HL-60/S4 treated with phorbol 12-myristate 13-acetate at 8.2 ng/mL for 4 days and 3 days (cell line): ENCODE measurements at regions not wholly inside any gene's neighbourhood (a gene's known extent, or its start where the extent isn't known, plus 50 kb on each side); places are given as distances from the start of the nearest gene placed in this dataset.

Experiments used
- in situ Hi-C: fragments of 300-500 bp; cut with MboI; formaldehyde crosslinking; loops from 2 replicates; pipeline ENCODE4 v1.15.0; 2022; ENCODE audit warnings: low sequenced_read_pairs

DNA sequence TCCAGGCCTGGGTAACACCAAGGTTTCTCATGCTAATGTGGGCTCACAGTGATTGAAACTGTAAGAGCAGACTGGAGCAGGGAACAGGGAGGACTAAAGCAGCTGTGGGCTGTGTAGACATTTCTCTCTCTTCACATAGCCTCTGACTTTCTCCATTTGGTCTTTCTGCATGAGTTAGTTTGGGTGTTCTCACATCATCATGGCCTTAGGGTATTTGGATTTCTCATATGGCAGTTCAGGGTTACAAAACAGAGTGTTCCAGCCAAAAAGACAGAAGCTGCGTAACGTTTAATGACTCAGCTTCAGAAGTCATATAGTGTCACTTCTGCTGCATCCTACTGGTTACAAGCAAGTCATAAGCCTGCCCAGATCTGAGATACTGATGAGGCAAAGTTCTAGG is 52.0 kb upstream of the OSBPL8 start:
- in situ Hi-C loops = loop anchor here (10.0 to 25.0 kb wide), 2 partner anchors 183 to 401 kb away; no protein-coding TSS in a partner anchor

DNA sequence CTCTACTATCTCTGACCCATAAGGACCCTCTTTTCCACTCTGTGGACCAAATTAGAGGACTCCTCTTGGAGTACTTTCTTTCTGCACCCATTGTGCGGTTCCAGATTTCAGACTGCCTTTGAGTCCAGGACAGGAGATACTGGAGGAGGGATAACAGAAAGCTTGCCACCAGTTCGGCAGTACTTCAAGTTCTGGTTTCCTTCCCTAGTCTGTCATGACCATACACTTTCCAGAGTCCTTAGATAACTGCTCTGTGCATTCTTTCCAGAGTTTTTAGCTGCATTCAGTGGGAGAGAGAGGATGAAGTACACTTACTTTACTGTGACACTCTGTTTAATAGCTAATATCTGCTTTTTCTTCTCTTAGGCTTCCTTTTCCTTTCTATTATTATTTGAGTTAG is 54.8 kb upstream of the OSBPL8 start:
- in situ Hi-C loops = loop anchor here (10.0 to 25.0 kb wide), 2 partner anchors 180 to 398 kb away; no protein-coding TSS in a partner anchor

DNA sequence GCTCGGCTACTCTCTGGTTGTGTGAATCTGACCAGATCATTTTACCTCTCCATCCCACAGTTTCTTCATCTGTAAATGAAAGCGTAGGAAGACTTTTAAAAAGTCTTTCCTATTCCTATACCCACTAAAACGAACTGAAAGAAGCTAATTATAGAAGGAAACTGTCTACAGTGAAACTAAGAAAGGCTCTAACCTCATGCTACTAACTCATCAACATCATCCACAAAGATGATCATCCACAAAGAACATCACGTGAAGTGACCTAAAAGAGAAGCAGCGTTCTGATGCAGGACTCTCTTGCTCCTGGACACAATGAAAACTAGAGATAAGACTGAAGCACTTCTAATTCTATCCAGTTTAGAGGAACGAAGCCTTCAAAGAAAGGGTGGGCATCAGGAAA is 58.5 kb upstream of the OSBPL8 start:
- in situ Hi-C loops = loop anchor here (10.0 to 25.0 kb wide), 2 partner anchors 177 to 394 kb away; no protein-coding TSS in a partner anchor

DNA sequence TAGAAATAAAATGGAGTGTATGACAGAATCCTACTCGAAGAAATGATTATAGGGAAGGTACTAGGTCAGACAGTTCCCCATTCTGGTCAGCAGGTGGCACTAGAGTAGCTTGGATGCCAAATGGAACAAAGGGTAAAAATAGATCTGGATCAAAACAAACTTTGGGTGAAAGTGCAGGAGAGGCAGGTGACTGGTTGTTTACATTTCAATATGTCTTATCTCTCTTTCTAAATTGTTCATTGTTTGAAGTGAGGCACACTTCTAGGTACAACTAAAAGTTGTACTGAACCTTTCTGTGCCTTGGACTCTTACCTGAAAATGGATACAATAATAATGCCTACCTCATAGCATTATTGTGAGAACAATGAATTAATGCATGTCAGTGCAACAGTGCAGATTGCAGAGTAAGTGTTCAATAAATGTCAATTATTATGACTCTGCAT is 62.0 kb upstream of the OSBPL8 start:
- in situ Hi-C loops = loop anchor here (25.0 kb wide), 1 partner anchor 391 kb away; no protein-coding TSS in a partner anchor

DNA sequence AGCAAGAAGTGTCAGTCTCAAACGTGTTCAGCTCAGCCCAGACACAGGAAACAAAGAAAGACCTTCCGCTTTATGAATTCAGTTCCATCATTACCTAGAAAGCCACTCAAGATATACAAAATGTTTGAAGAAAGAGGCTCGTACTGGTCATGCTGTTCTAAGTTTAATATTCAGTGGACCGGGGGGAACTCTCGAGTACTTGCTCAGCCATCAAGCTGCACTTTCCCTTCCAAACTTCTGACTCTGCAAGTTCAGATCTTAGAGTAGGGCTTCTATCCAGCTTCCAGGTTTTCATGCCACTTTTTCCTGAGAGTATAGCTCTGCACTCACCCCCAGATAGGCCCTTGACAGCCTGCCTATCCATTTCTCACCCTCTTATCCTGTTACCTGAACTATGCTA is 62.8 kb upstream of the OSBPL8 start:
- in situ Hi-C loops = loop anchor here (25.0 kb wide), 1 partner anchor 390 kb away; no protein-coding TSS in a partner anchor

DNA sequence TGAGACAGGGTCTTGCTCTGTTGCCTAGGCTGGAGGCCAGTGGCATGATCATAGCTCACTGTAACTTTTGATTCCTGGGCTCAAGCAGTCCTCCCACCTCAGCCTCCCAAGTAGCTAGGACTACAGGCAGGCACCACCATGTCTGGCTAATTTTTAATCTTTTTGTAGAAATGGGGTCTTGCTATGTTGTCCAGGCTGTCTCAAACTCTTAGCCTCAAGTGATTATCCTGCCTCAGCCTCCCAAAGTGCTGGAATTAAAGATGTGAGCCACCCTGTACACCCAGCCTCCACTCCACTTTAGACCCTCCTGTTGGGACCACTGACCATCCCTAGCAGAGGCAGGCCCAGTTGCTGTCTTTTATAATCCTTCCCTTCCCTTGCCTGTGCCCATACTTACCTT is 63.3 kb upstream of the OSBPL8 start:
- in situ Hi-C loops = loop anchor here (25.0 kb wide), 1 partner anchor 389 kb away; no protein-coding TSS in a partner anchor

DNA sequence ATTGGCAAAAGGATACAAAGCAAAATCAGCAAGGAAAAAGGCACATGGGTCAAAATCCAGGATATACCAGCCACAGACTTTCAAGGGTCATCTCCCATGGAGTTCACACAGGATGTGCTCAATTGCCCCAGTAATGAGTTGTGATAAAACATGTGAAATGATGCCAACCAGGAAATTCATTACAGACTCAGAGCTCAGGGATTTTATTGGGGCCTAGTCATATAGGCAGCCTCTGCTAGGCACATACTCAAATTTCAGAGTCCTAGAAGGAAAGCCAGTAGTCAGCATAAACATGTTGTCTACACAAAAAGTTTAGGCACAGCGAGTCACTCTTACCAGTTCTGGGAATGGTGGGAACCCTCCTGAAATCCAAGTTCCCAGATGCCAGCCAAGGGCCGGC is 64.4 kb upstream of the OSBPL8 start:
- in situ Hi-C loops = loop anchor here (25.0 kb wide), 1 partner anchor 388 kb away; no protein-coding TSS in a partner anchor

DNA sequence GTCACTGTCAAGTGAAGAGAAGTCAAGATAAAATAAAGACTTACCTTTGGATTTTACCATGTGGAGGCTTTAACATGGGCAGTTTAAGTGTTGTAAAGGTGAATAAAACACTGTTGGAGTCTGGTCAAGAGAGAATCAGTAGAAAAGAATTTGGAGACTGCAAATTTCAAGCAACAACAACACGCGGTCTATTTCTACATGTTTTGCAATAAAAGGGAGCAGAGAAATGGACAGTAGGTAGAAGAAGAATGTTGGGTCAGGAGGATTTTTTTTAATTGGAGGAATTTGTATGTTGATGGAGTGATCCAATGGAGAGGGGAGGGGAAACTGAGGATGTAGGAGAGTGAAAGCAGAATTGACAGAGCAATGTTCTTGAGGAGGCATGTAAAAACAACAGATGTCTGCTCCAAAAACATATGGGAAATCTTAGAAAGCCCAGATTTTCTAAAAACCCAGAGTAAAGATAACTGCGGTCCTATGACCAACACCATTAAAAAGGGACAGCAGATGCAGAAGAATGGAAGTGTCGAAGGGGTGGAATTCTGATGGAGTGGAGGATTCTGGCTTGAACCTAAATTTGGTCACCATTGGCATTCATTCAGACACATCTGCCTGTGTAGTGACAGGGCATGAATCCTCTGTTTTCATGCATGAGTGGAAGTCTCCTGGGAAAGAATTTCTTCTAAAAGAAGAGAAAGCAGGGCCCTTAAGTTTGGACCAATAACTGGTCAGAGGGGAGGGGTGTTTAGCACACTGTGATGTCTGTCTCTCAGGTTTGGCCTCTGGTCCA is 68.0 kb upstream of the OSBPL8 start:
- in situ Hi-C loops = no loop called here

DNA sequence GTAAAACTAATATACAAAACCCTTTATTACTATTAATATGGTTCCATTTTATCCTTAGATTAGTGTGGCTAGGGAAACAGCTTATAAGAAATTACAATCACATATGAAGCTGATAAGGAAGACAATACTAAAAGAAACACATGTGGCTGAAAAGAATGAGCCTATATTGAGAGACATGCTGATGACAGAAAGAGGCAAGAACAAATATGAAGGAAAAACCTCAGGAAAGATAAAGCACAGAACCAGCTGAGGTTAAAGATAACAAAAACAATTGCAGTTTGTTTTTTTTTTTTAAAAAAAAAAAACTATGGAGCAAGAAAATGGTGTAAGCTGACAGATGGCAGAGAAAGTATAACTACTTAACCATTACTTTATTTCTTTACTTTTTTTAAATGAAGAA is 69.2 kb upstream of the OSBPL8 start:
- in situ Hi-C loops = no loop called here

DNA sequence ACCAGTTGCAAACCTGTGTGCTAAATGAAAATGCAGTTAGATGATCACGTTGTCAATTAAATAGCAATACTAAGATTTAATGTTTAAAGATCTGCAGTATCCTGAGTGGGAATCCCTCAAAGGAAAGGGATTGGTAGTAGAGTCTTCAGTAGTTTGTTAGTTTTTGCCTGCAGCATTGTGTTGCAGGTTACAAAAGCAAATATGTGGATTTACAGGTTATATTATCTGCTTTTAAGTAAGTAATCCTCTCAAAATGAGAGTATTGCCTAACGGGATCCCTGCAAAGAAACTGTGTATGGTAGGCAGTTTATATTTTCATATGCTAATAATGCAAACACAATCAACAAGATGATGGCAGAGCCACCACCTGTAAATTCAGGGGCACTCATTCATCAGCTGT is 72.2 kb upstream of the OSBPL8 start:
- in situ Hi-C loops = no loop called here

DNA sequence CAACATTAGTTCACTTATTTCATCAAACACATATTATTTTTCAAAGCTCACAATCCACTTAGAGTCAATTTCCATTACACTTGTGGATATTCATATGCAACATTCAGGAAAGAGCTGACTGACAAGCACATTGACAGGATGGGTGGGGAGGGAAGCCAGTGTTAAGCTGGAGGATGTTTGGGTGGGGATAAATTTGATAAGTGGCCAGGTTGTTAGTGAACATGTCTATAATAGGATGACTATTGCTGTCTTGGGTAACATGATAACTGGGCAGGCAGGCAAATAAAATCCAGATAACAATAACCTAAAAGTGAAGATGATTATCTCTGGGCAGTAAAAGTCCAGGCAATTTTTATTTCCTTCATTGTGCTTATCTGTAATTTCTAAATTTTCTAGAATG is 73.8 kb upstream of the OSBPL8 start:
- in situ Hi-C loops = no loop called here

DNA sequence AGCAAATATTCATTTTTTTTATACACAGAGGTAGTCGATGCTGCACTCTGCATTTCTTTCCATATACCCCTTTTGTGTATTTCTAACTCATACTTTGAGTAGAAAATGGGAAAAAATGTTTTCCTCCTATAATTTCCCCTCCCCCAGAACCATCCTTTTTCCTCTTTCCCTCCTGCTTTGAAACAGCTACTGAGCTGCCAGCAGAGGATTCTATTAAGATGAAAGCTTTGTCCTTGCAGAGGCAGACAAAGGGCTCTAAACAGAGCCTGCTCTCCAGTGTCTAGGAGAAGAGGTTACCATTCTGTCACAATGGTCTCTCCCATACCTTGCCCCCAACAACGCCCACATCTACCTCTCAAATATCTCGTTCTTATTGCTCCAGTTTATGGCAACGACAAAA is 74.6 kb upstream of the OSBPL8 start:
- in situ Hi-C loops = no loop called here

DNA sequence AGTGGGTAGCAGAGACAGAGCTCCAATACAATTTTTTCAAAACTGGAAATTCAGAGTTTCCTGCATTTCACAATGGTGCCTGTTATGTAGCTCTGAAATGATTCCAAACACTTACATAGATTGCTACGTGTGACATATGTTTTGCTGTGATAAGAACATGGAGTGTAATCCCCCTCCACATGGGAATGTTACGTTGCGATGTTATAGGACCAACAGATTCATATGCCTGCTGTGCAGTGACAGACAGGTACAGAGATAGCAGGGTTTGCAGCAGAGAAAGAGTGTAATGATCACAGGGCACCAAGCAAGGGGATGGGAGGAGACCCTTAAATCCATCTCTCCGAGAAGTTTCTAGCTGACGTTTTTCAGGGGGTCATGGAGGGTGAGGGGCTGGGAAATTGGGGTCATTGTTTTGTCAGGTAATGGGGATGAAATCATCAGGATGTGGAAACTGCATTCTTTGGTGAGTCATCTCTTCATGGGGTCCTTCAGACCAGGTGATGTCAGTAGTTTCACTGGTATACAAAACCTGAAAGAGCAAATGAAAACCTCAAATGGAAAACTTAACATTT is 76.6 kb upstream of the OSBPL8 start:
- in situ Hi-C loops = no loop called here

DNA sequence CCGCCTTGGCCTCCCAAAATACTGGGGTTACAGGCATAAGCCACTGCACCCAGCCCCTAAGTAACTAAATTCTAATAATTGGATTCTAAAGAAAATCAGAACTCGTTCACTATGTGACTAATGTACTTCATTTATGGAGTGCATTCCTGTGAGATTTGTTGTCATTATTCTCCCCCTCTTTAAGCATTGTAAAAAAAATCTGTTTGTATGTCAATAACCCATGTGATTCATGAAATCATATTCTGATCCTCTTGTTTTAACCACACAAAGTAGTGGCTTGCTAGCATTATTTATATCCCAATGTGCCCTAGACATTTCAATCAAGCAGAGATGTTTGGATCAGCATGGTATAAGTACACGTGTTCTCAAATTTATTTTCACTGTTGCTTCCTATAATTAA is 78.2 kb upstream of the OSBPL8 start:
- in situ Hi-C loops = no loop called here

DNA sequence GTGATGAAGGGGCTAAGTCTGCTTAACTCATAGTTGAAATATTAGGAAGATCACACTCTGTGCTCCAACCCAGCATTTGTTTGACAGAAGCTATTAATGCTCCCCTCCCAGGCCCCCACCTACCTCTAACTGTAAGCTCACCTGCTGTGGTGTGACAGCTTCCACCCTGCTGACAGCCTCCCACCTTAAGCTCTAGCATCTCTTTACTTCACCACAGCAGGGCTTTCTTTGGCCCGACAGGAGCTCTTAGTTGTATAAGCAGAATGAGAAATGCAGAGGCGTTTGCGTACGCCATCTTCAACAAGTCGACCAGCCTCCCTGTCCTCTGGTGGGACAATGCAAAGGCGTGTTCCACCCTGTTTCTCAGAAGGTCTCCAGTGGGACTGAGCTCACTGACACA is 80.1 kb upstream of the OSBPL8 start:
- in situ Hi-C loops = no loop called here

DNA sequence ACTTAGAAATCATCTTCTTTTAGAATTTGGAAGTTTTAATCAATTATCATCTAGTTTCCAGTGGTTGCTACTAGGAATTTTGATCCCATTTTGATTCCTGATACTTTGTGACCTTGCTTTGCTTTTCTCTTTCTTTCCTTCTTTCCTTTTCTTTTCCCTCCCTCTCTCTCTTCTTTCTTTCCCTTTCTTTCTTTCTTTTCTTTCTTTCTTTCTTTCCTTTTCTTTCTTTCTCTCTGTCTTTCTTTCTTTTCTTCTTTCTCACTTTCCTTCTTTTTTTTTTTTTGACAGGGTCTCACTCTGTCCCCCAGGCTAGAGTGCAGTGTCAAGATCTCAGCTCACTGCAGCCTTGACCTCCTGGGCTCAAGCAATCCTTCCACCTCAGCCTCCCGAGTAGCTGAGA is 81.5 kb upstream of the OSBPL8 start:
- in situ Hi-C loops = no loop called here

DNA sequence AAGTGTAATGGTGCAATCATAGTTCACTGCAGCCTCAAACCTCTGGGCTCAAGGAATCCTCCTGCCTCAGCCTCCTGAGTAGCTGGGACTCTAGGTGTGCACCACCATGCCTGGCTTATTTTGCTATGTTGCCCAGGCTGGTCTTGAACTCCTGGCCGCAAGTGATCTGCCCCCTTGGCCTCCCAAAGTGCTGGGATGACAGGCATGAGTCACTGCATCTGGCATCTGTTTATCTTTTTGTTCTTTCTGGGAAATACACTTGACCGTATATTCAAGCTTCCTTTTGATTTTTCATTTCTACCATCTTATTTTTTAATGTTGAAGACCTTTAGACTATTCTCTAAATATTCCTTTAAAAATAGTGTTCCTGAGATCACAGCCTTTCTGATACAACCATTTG is 82.4 kb upstream of the OSBPL8 start:
- in situ Hi-C loops = no loop called here

DNA sequence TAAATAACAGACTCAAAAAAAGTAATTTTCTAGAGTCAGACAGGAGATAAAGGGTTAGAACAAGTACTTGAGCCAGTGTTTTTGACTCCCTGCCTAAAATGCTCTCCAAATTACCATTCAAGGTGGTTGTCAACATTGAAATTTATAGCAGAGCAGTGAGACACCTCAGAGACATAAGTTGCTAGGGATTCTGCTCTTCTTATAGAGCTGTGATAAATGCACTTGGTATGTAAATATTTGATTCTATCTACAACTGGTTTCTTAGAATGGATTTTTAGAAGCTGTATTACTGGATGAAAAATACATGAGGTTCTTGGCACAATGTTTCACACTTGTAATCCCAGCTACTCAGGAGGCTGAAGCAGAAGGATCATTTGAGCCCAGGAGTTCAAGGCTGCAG is 83.9 kb upstream of the OSBPL8 start:
- in situ Hi-C loops = no loop called here

DNA sequence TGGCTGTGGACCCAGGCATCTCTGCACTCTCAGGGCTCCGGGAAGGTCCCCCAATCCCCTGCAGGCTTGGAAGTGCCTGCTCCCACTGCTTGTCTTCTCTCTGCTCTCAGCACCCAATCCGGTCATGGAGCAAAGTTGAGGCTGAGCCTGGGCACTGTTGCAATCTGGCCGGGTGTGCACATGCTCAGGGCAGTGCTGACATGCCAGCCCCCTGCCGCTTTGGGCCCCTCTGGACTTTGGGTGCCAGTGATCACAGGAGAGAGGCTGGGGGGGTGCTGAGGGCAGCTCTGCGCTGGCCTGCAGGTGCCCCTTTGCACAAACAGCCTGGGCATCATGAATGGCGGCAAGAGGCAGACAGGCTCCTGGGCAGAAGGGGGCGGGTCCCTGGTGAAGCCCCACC is 85.4 kb upstream of the OSBPL8 start:
- in situ Hi-C loops = no loop called here

DNA sequence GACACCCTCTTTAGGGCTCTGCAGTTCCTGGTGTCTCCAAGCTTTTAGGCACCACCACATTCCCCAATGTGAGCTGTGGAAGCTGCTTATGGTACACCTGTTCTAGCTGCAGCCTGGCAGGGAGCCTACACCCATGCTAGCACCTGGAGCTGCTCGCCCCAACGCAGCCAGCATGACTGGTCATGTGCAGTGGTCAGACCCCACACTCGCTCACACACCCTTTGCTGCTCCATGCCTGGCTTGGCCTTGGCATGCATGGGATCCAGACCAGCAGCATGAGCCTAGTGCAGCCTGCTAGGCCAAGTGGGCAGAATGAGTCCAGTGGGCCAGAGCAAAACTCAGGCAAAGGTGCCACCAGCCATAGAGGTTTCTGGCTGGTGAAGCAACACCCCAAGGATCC is 86.4 kb upstream of the OSBPL8 start:
- in situ Hi-C loops = no loop called here

DNA sequence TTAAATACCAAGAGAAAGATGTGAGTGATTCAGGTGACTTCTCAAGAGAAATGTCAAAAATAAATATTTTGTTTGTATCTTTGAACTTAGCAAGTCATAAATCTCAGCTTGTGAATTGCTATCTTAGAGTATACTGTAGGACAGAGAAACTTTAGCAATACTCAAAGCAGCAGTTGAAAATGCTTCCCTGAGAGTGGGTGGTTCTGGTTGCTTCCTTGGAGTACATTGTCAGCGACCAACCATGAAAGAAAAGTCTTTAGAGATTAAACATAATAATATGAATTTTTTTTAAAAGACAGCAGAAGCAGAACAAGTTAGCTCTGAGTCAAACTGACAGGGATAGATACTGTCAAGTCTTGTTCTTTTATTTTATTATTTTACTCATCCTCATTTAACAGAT is 86.8 kb upstream of the OSBPL8 start:
- in situ Hi-C loops = no loop called here

DNA sequence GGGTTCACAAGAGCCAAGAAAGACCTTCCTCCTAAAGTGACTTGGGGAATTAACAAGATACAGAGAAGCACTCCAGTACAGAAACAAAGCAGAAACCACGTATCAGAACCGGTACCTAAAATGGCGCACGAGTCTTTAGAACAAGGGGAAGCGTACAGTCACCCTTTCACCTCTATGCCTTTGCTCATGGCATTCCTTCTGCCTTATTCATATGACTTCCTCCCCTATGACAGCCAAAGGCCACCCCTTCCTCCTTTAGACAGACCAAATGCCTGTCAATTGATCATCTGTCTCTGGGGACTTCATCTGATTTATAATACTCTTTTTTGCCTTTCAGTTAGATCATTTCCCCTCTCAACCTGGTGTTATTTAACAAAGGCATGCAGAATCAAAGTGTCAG is 89.5 kb upstream of the OSBPL8 start:
- in situ Hi-C loops = no loop called here
